OCI-LY7 (cell line): ENCODE measurements at regions not wholly inside any gene's neighbourhood (a gene's known extent, or its start where the extent isn't known, plus 50 kb on each side); places are given as distances from the start of the nearest gene placed in this dataset.

ENCODE experiments used
- CTCF ChIP-seq: fragments of 200-600 bp; sonication (generic); conservative IDR thresholded peaks from 2 replicates; pipeline ENCODE4 v1.5.1; 2014; ENCODE audit warnings: mild to moderate bottlenecking, antibody characterized with exemption, low read length, moderate library complexity, mixed read lengths
- EZH2phosphoT487 ChIP-seq: fragments of 200-600 bp; sonication (generic); IDR thresholded peaks from 2 replicates; pipeline ENCODE4 v1.6.1; 2018; ENCODE audit warnings: low read depth, borderline replicate concordance, mild to moderate bottlenecking, mixed run types, antibody characterized with exemption, low read length, moderate library complexity, mixed read lengths

DNA sequence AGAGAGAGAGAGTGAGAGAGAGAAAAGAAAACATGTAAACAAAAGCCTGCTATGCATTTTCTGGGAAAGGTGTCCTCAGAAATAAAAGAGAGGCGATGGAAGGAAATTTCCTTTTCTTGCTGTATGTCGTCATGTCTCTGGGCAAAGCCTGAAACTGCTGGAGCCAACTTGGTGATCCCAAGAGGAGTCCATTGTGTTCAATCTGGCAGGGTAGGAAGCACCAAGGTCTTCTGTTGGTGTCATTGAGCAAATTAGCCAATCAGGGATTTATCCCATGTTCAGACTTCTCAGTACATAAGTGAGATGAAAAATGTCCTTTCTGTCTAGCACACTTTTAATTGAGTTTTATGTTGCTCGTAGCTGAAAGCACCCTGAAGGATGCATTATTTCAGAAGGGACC, 260.0 kb upstream of the KAZN start:
- TF ChIP-seq CTCF, result no peak
- TF ChIP-seq EZH2phosphoT487, result no peak
